GM11168 (cell line): ENCODE measurements at regions not wholly inside any gene's neighbourhood (a gene's known extent, or its start where the extent isn't known, plus 50 kb on each side); places are given as distances from the start of the nearest gene placed in this dataset.

Source experiments
- in situ Hi-C: fragments of 300-500 bp; cut with MboI; formaldehyde crosslinking; loops from one replicate; pipeline ENCODE4 v1.12.0; 2022; ENCODE audit warnings: low sequenced_read_pairs; ENCODE audit not compliant: unreplicated experiment

DNA sequence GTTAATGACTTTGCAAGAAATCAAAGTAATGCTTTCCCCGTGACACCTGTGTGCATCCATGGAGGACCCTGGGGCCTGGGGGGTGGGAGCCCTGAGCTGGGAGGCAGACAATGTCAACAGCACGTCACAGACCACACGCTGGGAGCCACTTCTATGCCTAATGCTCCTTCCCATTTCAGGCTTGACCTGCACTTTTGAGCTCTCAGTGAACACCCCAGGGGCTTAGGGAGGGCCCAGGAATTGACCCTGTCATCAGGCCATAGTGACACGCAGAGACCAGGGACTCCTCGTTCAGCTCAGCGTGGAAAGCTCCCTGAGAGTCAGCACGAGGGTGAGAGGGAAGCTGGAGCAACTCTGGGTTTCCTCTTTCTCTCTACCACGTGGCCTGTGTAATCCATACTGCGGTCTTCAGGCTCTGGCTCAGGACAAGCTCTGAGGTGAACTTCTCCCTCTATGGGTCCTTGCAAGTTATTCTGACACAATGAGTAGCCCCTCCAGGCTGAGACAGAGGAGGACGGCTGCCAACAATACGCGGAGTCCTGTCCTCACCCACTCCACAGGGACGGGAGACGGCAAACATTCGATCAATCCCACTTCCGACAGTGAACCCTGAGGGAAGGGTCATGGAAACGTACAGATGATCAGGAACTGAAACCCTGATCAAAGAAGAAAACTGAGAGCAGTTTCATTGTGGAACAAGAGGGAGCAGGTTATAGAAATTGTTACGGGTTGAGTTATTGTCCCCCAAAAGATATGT is 130.8 kb upstream of the IRX4 start:
- in situ Hi-C loops: loop anchor here (25.0 kb wide), 1 partner anchor 276 kb away; no protein-coding TSS in a partner anchor

DNA sequence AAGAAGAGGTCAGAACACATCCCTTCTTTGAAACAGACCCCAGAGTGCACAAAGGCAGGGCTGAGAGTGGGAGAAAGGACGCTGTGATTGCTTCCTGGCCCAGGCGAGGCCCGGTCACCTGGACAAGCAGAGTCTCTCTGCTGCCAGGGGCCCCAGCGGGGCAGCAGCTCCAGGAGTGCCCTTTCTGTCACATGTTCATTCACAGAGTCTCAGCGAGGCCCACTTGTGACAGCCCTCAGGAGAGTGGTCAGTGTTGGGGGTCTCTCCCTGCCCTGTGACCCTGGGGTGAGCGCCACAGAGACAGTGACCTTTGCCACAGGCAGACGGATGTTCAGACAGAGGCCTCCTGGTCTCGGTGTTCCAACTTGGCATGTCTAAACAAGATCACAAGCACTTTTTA is 130.2 kb upstream of the IRX4 start:
- in situ Hi-C loops: loop anchor here (25.0 kb wide), 1 partner anchor 276 kb away; no protein-coding TSS in a partner anchor

DNA sequence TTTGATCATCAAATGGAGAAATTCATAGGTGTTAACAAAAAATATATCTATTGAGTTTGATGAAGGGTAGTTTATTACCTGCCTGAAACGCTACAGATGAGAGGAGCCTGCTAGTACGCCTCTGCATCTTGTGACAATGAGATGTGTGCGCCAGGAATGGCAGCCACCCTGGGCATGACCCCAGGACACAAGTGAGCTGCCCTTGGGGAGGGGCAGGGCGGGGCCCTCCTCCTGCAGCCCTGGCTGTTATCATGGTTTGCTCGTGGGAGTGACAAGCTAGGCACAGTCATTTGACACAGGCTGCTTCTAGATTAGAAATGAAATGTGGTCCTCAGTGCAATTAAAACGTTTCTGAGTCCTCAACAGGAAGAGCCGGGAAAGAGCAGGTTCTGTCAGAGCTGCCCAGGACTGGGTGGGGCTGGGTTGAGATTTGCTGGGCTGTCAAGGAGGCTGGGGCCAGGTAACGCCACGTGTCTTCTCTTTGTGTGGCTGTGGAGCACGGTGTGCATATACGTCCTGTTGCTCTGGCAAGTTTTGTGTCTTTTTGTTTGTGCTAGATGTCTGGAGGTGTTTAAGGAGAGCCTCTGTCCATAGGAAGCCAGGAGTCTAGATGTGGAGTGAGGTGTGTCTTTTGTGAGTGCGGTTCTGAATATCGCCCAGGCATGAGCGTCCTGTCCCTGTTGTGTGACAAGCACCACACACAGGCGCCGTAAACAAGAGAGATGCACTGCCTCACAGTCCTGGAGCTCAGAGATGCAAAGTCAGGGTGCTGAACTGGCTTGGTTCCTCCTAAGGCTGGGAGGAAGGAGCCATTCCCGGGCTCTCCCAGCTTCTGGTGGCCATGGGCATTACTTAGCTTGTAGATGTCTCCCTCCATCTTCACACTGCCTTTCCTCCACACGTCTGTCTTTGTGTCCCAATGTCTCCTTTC is 129.0 kb upstream of the IRX4 start:
- in situ Hi-C loops: loop anchor here (25.0 kb wide), 1 partner anchor 274 kb away; no protein-coding TSS in a partner anchor

DNA sequence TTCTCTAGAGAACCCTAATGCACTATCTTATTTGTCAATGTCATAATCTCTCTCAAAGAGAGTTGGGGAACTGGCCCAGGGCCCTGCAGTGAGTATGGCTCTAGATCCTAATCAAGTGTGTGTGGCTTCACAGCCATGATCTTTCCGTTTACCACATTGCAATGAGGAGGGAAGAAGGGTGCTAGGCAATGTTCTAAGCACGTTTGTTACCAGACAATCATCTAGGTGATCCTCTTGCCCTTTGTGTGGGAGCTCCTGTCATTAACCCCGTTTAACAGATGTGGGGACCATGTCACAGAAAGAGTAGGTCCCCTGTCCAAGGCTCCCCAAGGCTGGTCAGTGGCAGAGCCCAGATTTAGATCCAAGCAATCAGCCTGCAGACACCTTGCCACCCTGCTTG is 128.2 kb upstream of the IRX4 start:
- in situ Hi-C loops: loop anchor here (25.0 kb wide), 1 partner anchor 274 kb away; no protein-coding TSS in a partner anchor

DNA sequence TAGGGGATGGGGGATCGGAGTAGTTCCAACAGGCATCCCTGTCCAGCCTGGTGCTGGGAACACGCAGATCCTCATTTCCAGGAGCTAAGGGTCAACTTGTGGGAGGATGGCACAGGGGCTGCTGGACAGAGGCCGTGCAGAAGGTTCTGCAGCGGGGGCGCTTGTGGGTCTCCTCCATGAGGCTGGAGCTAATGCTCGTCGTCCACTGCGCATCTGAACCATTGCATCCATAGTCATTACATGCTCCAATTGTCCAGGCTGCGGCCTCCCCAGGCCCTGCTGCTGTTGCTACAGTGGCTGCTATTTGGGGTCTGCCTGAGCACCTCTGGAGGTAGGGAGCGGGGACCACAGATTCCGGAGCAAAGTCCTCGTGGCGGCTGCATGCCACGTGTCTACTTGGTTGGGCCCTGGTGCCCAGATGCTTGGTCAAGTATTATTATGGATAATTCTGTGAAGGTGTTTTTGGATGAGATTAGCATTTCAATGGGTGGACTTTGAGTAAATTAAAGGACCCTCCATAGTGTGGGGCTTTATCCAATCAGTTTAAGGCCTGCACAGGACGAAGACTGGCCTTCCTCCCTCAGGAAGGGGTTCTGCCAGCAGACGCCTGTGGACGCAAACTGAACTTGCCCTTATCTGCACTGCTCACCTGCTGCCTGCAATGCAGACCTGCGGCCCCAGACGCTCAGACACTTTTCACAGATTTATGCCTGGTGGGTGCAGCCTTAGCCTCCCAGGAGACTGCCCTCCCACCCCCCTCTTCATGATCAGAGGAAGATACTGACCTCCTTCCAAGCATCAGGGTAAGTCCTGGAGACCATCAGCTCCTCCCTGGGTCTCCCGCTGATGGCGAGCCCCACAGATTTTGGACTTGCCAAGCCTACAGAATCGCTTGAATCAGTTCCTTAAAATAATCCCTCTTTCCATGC is 127.5 kb upstream of the IRX4 start:
- in situ Hi-C loops: loop anchor here (25.0 kb wide), 1 partner anchor 273 kb away; no protein-coding TSS in a partner anchor

DNA sequence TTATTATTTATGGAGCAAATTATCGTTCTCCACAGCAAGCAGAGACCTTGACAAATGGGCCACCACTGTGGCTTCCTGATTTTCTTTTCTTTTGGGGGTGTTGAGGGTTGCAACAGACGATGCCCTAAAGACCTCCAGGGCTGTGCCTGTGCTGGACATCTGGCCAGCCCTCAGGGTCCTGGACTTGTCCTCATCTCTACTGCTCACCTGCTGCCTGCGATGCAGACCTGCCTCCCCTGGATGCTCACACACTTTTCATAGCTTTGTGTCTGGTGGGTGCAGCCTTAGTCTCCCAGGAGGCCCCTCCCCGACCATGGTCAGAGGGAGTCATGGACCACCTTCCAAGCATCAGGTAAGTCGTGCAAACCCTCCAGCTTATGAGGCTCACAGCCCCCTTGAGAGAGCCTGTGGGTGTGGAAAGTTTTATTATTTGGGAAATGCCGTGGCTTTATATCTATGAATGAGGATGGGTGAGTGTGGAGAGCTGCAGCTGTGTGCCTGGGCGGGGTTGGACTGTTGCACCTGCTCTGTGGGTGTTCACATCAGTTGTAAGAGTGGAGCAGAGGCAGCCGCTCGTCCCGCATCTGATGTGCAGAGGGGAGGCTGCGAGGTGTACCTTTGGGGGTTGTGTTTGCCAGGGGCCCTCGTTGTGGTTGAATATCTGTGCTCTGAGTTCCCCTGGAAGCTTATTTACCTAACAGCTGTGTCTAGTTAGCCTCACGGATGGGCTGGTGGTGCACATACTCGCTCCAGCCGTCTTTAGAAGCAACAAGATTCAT is 126.3 kb upstream of the IRX4 start:
- in situ Hi-C loops: loop anchor here (25.0 kb wide), 1 partner anchor 272 kb away; no protein-coding TSS in a partner anchor

DNA sequence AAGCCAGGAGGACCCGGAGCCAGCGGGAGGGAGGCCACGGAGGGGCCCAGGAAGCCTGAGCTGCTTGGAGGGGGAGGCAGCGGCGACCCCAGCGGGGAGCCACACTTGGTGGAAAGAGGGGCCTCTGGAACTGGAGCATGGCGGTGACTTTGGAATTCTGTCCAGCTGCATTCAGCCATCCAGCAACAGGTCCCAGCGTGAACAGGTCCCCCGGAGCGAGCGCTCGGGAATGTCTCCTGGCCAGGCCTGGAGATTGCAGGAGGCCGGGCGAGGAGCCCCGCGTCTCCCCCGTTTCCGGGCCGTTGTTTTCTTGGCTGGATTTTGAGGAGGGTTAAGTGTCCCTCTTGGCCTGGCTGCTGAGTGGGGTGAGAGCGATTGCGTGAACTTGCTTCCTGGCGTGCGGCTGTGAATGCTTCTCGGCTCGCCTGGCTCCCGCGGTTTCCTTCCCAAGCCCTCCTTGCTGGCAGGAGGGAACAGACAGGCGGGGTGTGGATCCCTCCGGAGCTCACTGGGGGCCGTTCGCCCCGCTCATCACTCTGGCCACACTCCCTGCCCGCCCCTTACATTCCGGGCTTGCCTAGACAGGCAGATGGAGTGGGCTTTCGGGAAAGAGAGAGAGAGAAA is 125.3 kb upstream of the IRX4 start:
- in situ Hi-C loops: loop anchor here (25.0 kb wide), 1 partner anchor 271 kb away; no protein-coding TSS in a partner anchor

DNA sequence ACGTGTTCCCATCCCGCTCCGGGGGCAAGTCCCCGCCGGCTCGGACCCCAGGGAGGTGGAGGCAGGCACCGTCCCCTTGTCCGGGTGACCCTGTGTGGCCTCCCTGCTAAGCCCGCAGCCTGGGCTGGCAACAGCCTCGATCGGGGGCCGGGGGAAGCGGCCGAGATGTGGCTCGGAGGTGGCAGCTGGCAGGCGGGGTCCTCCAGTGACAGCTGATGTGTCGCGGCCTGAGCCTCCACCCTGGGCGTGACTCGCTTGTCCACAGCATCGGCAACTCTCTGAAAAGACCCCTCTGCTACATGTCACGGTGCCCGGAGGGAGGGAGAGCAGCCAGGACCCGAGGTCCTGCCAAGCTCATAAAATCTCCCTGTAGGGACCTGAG is 124.8 kb upstream of the IRX4 start:
- in situ Hi-C loops: loop anchor here (25.0 kb wide), 1 partner anchor 270 kb away; no protein-coding TSS in a partner anchor

DNA sequence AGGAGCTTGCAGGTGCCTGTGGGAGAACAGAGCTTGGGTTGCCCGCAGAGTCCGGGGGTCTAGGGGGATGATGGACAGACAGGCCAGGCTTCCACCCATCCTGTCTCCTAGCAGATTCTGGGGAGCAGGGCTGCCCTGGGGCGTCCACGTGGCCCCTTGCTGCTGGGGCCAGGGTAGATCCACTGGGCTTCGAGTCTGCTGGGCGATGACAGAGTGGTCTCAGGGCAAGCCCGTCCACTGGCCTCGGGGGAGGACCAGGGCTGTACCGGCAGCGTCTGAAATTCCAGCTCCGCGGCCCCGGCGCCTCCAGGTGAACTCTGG is 124.2 kb upstream of the IRX4 start:
- in situ Hi-C loops: loop anchor here (25.0 kb wide), 1 partner anchor 270 kb away; no protein-coding TSS in a partner anchor

DNA sequence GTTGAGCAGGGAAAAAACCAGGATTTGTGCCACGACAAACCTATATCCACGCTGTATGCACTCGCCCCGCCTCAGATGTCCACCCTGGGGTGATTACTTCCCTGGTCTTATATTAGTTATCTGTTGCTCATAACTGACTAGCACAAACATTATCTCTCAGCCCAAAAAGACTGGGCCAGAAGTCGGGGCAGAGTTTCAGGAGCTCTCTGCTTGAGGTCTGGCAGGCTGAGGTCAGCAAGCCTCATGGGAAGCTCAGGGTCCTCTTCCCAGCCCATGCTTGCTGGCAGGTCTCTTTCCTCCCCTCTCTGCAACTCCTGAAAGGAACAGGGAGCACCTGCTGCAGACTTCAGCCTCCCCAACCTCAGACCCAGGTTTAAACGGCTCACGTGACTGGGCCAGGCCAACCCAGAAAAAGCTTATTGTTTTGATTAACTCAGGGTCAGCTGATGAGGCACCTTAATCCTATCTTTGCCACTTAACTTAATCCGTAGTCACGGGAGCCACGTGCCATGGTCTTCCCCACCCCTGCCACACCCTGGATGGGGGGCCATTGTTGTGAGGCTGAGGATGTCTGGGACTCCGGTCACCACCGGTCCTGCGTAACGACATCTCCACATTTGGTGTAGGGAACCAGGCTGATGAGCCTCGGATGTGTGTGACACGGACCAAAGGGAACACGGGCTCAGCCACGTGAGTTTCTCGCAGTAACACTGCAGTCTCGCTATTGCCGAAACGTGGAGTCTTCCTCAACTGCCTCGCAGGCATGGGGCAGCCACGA is 123.7 kb upstream of the IRX4 start:
- in situ Hi-C loops: loop anchor here (25.0 kb wide), 1 partner anchor 269 kb away; no protein-coding TSS in a partner anchor

DNA sequence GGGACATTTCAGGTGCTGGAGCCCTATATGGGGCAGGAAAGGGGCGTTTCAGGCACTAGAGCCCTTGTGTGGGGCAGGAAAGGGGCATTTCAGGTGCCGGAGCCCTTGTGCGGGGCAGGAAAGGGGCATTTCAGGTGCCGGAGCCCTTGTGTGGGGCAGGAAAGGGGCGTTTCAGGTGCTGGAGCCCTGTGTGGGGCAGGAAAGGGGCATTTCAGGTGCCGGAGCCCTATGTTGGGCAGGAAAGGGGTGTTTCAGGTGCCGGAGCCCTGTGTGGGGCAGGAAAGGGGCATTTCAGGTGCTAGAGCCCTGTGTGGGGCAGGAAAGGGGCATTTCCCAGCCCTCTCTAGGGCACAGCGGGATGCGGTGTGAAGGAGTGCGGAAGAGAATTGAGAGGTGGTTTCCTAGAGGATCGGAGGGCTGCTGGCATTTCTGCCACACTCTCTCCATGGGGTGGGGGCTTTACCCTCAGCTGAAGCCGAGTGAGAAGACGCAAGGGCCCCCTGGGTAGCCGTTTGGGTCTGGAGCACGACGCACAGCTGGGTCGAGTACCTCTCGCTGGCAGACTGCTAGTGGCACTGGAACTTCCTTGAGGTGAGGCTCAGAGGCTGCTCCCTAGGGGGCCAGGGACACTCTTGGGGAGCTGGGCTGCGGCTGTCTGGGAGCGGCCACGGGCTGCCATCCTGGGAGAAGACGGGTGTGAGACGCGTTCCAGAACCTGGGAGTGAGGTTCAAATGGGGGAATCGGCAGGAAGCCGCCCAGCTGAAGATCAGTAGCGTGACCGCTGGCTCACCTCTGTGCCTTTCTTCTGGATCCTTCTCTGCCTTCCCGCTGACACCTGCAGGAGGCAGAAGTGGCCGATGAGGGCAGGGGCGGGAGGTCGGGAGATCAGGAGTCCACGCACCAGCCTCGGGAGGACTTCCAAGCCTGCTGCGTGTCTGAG is 122.6 kb upstream of the IRX4 start:
- in situ Hi-C loops: loop anchor here (25.0 kb wide), 1 partner anchor 268 kb away; no protein-coding TSS in a partner anchor

DNA sequence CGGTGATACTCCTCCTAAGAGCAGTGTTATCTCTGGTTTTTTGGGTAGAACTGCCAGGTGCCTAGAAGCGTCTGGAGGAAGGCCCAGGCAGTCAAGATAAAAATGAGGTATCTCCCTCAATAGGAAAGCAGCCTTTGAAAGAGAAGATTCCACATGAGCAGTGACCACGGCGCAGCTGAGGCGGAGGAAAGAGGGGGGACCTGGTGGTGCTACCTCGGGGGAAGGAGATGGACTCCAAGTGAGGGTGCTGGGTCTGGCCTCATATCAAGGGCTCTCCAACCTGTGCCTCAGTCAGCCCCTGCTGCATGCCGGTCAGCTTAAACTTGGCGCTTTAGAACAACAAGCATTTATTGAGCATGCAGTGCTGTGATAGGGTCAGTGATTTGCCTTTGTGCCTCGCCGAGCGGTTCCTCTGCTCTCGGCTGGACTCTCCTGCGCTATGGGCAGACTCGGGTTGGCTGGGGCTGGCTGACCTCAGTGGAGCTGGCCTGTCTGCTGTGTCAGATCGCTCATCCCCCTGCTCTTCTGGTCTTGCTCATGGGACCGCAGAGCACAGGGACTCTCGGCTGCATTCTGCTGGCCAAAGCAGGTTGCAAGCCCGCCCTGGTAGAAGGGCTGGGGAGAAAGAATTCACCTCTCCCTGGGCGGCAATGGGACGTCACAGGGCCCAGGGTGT is 121.1 kb upstream of the IRX4 start:
- in situ Hi-C loops: loop anchor here (25.0 kb wide), 1 partner anchor 267 kb away; no protein-coding TSS in a partner anchor

DNA sequence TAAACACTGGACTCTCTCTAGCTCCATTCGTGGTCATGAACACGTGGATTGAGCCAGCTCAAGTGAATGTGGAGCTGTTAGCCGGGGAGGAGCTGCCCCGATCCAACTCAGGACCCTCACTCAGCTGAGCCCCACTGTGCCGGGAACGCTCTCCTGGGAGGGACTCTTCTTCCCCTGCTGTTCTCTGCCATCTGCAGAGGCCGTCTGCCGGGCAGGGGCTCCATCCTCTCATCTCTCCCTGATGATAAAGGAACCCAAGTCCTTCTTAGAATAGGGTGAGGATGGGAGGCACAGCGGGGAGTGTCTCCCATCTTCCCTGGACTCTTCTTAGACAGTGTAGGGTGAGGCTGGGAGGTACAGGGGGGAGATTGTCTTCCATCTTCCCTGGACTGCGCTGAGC is 120.5 kb upstream of the IRX4 start:
- in situ Hi-C loops: loop anchor here (25.0 kb wide), 1 partner anchor 266 kb away; no protein-coding TSS in a partner anchor

DNA sequence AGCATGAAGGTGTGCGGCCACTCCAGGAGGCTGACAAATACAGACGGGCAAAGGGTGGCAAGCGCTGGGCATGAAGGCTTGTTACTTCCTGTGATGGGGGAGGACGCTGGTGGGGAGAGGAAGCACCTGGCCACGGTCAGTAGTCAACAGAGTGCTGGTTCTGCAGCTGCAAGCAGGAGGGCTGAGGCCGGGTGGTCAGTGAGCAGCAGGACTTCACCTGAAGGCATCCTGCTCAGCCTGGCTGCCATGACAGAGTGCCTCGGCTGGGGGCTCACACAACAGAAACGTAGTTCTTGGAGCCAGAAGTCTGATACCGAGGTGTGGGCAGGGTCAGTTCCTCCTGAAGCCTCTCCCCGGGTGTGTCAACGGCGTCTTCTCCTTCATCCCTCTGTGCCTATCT is 118.6 kb upstream of the IRX4 start:
- in situ Hi-C loops: loop anchor here (25.0 kb wide), 1 partner anchor 264 kb away; no protein-coding TSS in a partner anchor

DNA sequence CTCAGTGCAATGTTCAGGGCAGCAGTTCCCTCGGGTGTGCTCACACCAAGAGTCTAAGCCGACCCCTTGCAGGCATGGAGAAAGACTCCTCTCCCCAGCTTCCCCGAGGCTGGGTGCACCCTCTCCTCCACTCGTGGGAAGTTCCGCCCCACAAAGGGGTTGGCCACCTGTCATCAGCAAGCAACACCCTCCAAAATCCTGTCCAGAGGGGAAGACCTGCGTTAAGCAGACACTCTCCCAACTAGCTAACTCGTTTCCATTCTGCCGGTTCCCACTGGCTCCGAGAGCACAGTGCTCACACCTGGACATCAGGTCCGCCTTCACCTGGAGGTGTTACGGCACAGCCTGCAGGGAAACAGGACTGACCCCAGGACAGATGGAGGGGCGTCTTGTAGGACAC is 117.9 kb upstream of the IRX4 start:
- in situ Hi-C loops: loop anchor here (25.0 kb wide), 1 partner anchor 263 kb away; no protein-coding TSS in a partner anchor

DNA sequence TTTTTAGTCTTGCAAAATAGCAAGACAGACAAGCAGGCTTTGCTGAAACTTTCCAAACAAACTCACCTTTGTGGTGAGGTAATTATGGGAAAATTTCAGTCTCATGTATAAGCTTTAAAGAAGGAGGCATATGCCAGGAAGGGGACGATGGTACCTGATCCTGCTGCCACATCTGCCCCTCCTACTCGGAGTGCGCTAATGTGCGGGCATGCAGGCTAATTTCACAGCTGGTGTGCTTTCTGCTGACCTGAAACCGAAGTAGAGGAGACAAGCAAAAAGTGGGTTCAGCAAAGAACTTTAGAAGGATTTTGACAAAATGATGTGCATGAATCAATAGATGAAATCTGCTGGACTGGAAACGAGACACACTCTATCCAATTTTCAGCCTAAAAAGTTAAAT is 117.1 kb upstream of the IRX4 start:
- in situ Hi-C loops: loop anchor here (25.0 kb wide), 1 partner anchor 262 kb away; no protein-coding TSS in a partner anchor
